GM23248 (cell line): ENCODE measurements at regions not wholly inside any gene's neighbourhood (a gene's known extent, or its start where the extent isn't known, plus 50 kb on each side); places are given as distances from the start of the nearest gene placed in this dataset.

Experiments used
- DNase-seq: peaks from one replicate; pipeline ENCODE4 v3.0.0-alpha.2; 2015
- H2AFZ ChIP-seq: fragments of 200-600 bp; sonication (generic); 2 replicates; pipeline ENCODE4 v1.6.1; 2016; ENCODE audit warnings: antibody characterized with exemption
- H3F3A ChIP-seq: fragments of 200-600 bp; sonication (generic); 2 replicates; pipeline ENCODE4 v1.6.1; 2016; ENCODE audit warnings: mild to moderate bottlenecking, antibody characterized with exemption, mixed run types; ENCODE audit not compliant: insufficient read depth
- H3K27ac ChIP-seq: fragments of 200-600 bp; sonication (generic); 2 replicates; pipeline ENCODE4 v1.5.1; 2016; ENCODE audit warnings: mild to moderate bottlenecking
- H3K27me3 ChIP-seq: fragments of 200-600 bp; sonication (generic); replicated peaks from 2 replicates; pipeline ENCODE4 v1.6.1; 2016; ENCODE audit warnings: mild to moderate bottlenecking; ENCODE audit not compliant: insufficient read depth
- H3K36me3 ChIP-seq: fragments of 200-600 bp; sonication (generic); 2 replicates; pipeline ENCODE4 v1.6.1; 2016; ENCODE audit warnings: low read depth, mild to moderate bottlenecking
- H3K4me1 ChIP-seq: fragments of 200-600 bp; sonication (generic); 2 replicates; pipeline ENCODE4 v1.6.1; 2016; ENCODE audit warnings: mild to moderate bottlenecking; ENCODE audit not compliant: insufficient read depth
- H3K4me2 ChIP-seq: fragments of 200-600 bp; sonication (generic); one replicate; pipeline ENCODE4 v1.6.1; 2016; ENCODE audit warnings: mild to moderate bottlenecking; ENCODE audit not compliant: unreplicated experiment
- H3K4me3 ChIP-seq: fragments of 200-600 bp; sonication (generic); 2 replicates; pipeline ENCODE4 v1.5.1; 2016; ENCODE audit warnings: mild to moderate bottlenecking
- H3K79me2 ChIP-seq: fragments of 200-600 bp; sonication (generic); 2 replicates; pipeline ENCODE4 v1.6.1; 2016; ENCODE audit warnings: mild to moderate bottlenecking; ENCODE audit not compliant: insufficient read depth
- H3K9ac ChIP-seq: fragments of 200-600 bp; sonication (generic); 2 replicates; pipeline ENCODE4 v1.6.1; 2016; ENCODE audit warnings: mild to moderate bottlenecking
- H3K9me2 ChIP-seq: fragments of 200-600 bp; sonication (generic); 2 replicates; pipeline ENCODE4 v1.6.1; 2016; ENCODE audit warnings: mixed run types, mild to moderate bottlenecking, moderate library complexity; ENCODE audit not compliant: insufficient read depth
- H3K9me3 ChIP-seq: fragments of 200-600 bp; sonication (generic); one replicate; pipeline ENCODE4 v1.6.1; 2017; ENCODE audit warnings: low read depth
- H4K20me1 ChIP-seq: fragments of 200-600 bp; sonication (generic); 2 replicates; pipeline ENCODE4 v1.6.0; 2016; ENCODE audit not compliant: insufficient read depth
- EZH2 ChIP-seq: fragments of 200-600 bp; sonication (generic); IDR thresholded peaks from 2 replicates; pipeline ENCODE4 v1.6.1; 2018; ENCODE audit warnings: antibody characterized with exemption, mild to moderate bottlenecking; ENCODE audit not compliant: insufficient read depth, poor library complexity, severe bottlenecking
- EZH2phosphoT487 ChIP-seq: fragments of 200-600 bp; sonication (generic); IDR thresholded peaks from 2 replicates; pipeline ENCODE4 v1.6.1; 2018; ENCODE audit warnings: antibody characterized with exemption, moderate library complexity, mild to moderate bottlenecking, low read depth; ENCODE audit not compliant: insufficient read depth
- WGBS, 2 experiments: methylation state at CpG; one replicate each; pipeline ENCODE4 v1.1.6; 2015 to 2017; ENCODE audit warnings: low lambda C conversion rate in 2 of 2, low coverage in 1 of 2; ENCODE audit errors: missing lambda C conversion rate in 2 of 2; 5-methylcytosine and 5-hydroxymethylcytosine counted together
- in situ Hi-C: fragments of 300-500 bp; cut with MboI; formaldehyde crosslinking; loops from 2 replicates; pipeline ENCODE4 v1.15.0; 2020

DNA sequence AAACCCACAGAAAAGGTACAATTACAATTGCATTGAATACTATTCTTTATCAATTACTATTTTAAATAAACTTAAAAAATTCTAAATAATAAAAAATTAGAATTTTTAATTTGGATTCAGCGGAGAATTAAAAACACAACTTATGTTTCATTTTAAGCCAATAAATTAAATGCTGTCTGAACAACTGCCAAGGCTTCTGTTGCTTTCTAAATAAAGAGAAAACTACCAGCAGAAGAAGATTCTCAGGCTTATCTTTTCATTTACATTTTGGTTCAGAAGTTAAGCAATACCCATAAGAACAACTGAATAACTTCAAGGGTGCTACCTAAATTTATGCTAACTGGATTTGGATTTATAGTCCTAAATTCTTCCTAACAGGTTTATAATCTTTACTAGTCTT lies 150.0 kb upstream of the FTMT start:
- H3F3A ChIP-seq = no peaks in the 10 kb centered on the region
- WGBS, 2 experiments = 62 to 77% methylated on average over 1 of the region's 1 CpG
- no peaks in the 10 kb centered on the region for H3K36me3 ChIP-seq
- no peak overlapping the region for H3K4me2 ChIP-seq
- H3K9me2 ChIP-seq = no peaks in the 10 kb centered on the region
- H3K79me2 ChIP-seq = no peaks in the 10 kb centered on the region
- H3K4me3 ChIP-seq = no peak overlapping the region
- no peaks in the 10 kb centered on the region for H3K27me3 ChIP-seq
- H3K4me1 ChIP-seq = no peaks in the 10 kb centered on the region
- H3K9ac ChIP-seq = no peak overlapping the region
- DNase-seq = no peak
- TF ChIP-seq EZH2 = no peak
- no peak for TF ChIP-seq EZH2phosphoT487
- no peak overlapping the region for H3K27ac ChIP-seq
- no peaks in the 10 kb centered on the region for H3K9me3 ChIP-seq
- in situ Hi-C loops = no loop called here
- no peaks in the 10 kb centered on the region for H4K20me1 ChIP-seq
- no peak overlapping the region for H2AFZ ChIP-seq

DNA sequence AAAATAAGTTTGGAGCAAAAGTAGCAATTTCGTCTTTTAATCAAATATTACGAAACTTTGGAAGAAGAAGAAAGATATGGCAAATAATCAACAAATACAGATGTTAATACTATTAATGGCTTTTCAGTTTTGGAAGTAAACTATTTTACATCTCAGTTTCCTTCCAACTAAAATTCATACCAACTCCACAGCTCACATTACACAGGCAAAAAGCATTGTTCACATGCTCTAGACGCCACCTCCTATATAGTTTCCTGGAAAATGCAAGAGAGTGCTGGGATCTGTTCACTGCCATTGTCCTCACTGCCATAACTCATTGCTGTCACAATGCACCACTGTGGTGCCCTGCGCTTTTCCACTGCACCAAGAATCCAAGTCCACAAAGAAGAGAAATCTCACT lies 149.0 kb upstream of the FTMT start:
- Histone ChIP-seq H4K20me1 (no peaks in the 10 kb centered on the region), H3K27ac (no peak overlapping the region), H3K79me2 (no peaks in the 10 kb centered on the region), H3K27me3 (no peaks in the 10 kb centered on the region), H3K9me3 (no peaks in the 10 kb centered on the region), H3K4me2 (no peak overlapping the region), H2AFZ (no peak overlapping the region), H3F3A (no peaks in the 10 kb centered on the region), H3K9me2 (no peaks in the 10 kb centered on the region), H3K9ac (no peak overlapping the region), H3K4me3 (no peak overlapping the region), H3K4me1 (no peaks in the 10 kb centered on the region), H3K36me3 (no peaks in the 10 kb centered on the region)
- no peak for TF ChIP-seq EZH2
- in situ Hi-C loops = no loop called here
- WGBS, 2 experiments = 30 to 32% methylated on average over 4 of the region's 4 CpGs
- no peak for DNase-seq

DNA sequence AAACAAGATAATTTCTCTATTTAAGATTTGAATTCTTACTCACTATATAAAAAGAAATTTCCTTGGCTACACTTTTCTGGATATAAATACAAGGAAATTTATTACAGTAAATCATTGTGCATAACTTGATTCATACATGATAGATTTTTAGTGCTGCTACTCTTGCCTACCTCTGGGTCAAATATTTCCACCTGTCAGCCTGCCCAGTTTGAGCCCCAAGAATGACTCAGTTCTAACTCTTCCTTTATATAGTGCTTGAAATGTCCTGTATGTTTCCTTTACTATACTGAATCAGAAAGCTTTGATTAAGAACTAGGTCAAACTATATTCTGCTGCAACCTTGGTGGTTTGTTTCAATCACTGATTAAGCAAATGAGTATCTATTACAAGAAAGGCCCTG lies 147.4 kb upstream of the FTMT start:
- DNase-seq = no peak
- Histone ChIP-seq H3K79me2 (no peaks in the 10 kb centered on the region), H4K20me1 (no peaks in the 10 kb centered on the region), H3K9me3 (no peaks in the 10 kb centered on the region), H3K4me3 (no peak overlapping the region), H2AFZ (no peak overlapping the region), H3K36me3 (no peaks in the 10 kb centered on the region), H3F3A (no peaks in the 10 kb centered on the region), H3K9ac (no peak overlapping the region), H3K27ac (no peak overlapping the region), H3K9me2 (no peaks in the 10 kb centered on the region), H3K27me3 (no peaks in the 10 kb centered on the region), H3K4me2 (no peak overlapping the region), H3K4me1 (no peaks in the 10 kb centered on the region)
- TF ChIP-seq EZH2 (no peak), EZH2phosphoT487 (no peak)
- in situ Hi-C loops = no loop called here

DNA sequence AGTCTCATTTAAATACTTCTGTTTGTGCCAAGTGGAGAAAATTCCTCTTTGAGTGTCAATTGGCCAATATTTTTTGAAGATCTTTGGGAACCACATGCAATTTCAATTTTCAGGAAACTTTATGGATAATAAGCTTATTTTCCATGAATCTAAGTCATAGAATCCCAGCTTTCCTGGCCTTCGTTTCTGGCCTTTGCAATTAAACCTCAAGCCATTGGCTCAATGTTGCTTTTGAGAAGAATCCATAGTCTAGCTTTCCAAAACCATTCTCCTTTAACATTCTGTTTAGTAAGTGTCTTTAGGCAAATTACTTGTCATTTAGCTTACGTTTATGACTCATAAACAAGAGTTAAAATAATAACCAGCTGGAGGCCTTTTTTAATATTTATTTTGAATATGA lies 145.0 kb upstream of the FTMT start:
- Histone ChIP-seq H3K4me1 (no peaks in the 10 kb centered on the region), H2AFZ (no peak overlapping the region), H3K27ac (no peak overlapping the region), H3K4me3 (no peak overlapping the region), H3K9me2 (no peaks in the 10 kb centered on the region), H3F3A (no peaks in the 10 kb centered on the region), H3K36me3 (no peaks in the 10 kb centered on the region), H3K9me3 (no peaks in the 10 kb centered on the region), H3K9ac (no peak overlapping the region), H3K27me3 (no peaks in the 10 kb centered on the region), H4K20me1 (no peaks in the 10 kb centered on the region), H3K79me2 (no peaks in the 10 kb centered on the region), H3K4me2 (no peak overlapping the region)
- no peak for DNase-seq
- TF ChIP-seq EZH2phosphoT487 (no peak), EZH2 (no peak)
- in situ Hi-C loops = no loop called here
- WGBS, 2 experiments = 0 to 1% methylated on average over 2 of the region's 2 CpGs

DNA sequence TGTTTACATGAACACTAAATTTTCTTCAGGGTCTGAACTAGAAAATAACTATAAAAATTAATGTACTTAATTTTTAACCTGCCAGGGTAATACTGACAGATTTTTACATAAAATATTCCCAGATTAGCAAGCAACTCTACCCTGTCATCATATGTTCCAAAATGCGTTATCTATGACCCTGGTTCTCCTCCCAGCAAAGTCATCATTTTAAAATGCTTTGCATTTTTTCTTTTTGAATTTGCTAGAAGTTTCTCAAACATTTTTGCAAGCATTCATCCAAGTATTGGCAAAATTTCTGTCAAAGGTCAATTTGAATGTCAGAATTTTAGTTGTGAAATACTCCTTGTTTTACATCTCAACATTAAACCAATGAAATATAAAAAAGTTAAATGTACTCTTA lies 144.5 kb upstream of the FTMT start:
- no peaks in the 10 kb centered on the region for H3K9me2 ChIP-seq
- TF ChIP-seq EZH2phosphoT487 (no peak), EZH2 (no peak)
- H3K9ac ChIP-seq = no peak overlapping the region
- H3K27ac ChIP-seq = no peak overlapping the region
- no peaks in the 10 kb centered on the region for H3F3A ChIP-seq
- no peaks in the 10 kb centered on the region for H4K20me1 ChIP-seq
- no peaks in the 10 kb centered on the region for H3K9me3 ChIP-seq
- no peak overlapping the region for H2AFZ ChIP-seq
- H3K79me2 ChIP-seq = no peaks in the 10 kb centered on the region
- no peak overlapping the region for H3K4me2 ChIP-seq
- H3K4me3 ChIP-seq = no peak overlapping the region
- no peak for DNase-seq
- in situ Hi-C loops = no loop called here
- no peaks in the 10 kb centered on the region for H3K36me3 ChIP-seq
- WGBS, 2 experiments = 4 to 16% methylated on average over 1 of the region's 1 CpG
- H3K27me3 ChIP-seq = no peaks in the 10 kb centered on the region
- H3K4me1 ChIP-seq = no peaks in the 10 kb centered on the region
